Transverse colon (tissue), 4 donors: ENCODE measurements at regions not wholly inside any gene's neighbourhood (a gene's known extent, or its start where the extent isn't known, plus 50 kb on each side); places are given as distances from the start of the nearest gene placed in this dataset.
A peak's percentile ranks its signal among the peaks of the same experiment; 100 is the strongest.

Source experiments
- DNase-seq: peaks from one replicate; pipeline ENCODE4 v3.0.0-alpha.2; 2019
- H3K27ac ChIP-seq, 4 donors: fragments of 200-600 bp; sonication (generic); 2 replicates each; pipeline ENCODE4 v1.5.1; 2016 to 2018; ENCODE audit warnings: inconsistent platforms in 4 of 4
- H3K27me3 ChIP-seq: fragments of 200-600 bp; sonication (generic); 2 replicates; pipeline ENCODE4 v1.5.1; 2017; ENCODE audit warnings: inconsistent platforms
- H3K36me3 ChIP-seq, 4 donors: fragments of 200-600 bp; sonication (generic); 2 replicates each; pipeline ENCODE4 v1.5.1; 2017 to 2019; ENCODE audit warnings: inconsistent platforms in 4 of 4
- H3K4me1 ChIP-seq, 4 donors: fragments of 200-600 bp; sonication (generic); 2 replicates each; pipeline ENCODE4 v1.5.1; 2017 to 2020; ENCODE audit warnings: inconsistent platforms in 4 of 4
- H3K4me3 ChIP-seq, 4 donors: fragments of 200-600 bp; sonication (generic); 1 replicate in 1 of 4; 2 replicates in 3 of 4; pipeline versions ENCODE4 v1.5.1 to v1.6.1; 2017 to 2019; ENCODE audit warnings: inconsistent platforms in 4 of 4
- H3K9me3 ChIP-seq, 2 donors: fragments of 200-600 bp; sonication (generic); 2 replicates each; pipeline ENCODE4 v1.5.1; 2017 to 2019; ENCODE audit warnings: inconsistent platforms in 2 of 2
- EP300 ChIP-seq: sonication (generic); formaldehyde crosslinking; IDR thresholded peaks from one replicate; pipeline ENCODE4 v1.6.1; 2017; ENCODE audit warnings: antibody characterized with exemption, low read depth
- POLR2A ChIP-seq: fragments of 450-650 bp; IDR thresholded peaks from one replicate; pipeline ENCODE4 v1.6.1; 2016; ENCODE audit warnings: antibody characterized with exemption, mild to moderate bottlenecking, moderate library complexity
- POLR2AphosphoS5 ChIP-seq, 3 donors: sonication (generic); formaldehyde crosslinking; IDR thresholded peaks; one replicate each; pipeline ENCODE4 v1.6.1; 2016; ENCODE audit warnings: antibody characterized with exemption in 3 of 3
- WGBS, 2 donors: methylation state at CpG; one replicate each; pipeline ENCODE4 v1.1.5; 2018; ENCODE audit warnings: low coverage in 1 of 2; 5-methylcytosine and 5-hydroxymethylcytosine counted together
- in situ Hi-C, 4 donors: fragments of 200-750 bp; cut with MboI; loops; one replicate each; pipeline versions ENCODE4 v1.15.0 to v1.15.1; 2017; ENCODE audit warnings: low sequenced_read_pairs in 3 of 4, low pct_ligation_motif_present in 1 of 4, low pct_unique_long_range_greater_than_20kb in 1 of 4
- intact Hi-C: fragments of 100-400 bp; cut with DNase I; formaldehyde crosslinking; loops from one replicate; pipeline ENCODE4 v1.15.1; 2023; ENCODE audit warnings: low total_unique reads
- TF ChIP-seq, protein P1 (sequence below), 5 experiments: fragments of 200-600 bp in 3 of 5; fragments of 450-650 bp in 2 of 5; sonication (generic) in 3 of 5; IDR thresholded peaks; 1 replicate in 2 of 5; 2 replicates in 3 of 5; pipeline ENCODE4 v1.5.1; 2016 to 2017; ENCODE audit warnings: antibody characterized with exemption in 5 of 5, inconsistent platforms in 3 of 5, mild to moderate bottlenecking in 2 of 5, moderate library complexity in 1 of 5

DNA sequence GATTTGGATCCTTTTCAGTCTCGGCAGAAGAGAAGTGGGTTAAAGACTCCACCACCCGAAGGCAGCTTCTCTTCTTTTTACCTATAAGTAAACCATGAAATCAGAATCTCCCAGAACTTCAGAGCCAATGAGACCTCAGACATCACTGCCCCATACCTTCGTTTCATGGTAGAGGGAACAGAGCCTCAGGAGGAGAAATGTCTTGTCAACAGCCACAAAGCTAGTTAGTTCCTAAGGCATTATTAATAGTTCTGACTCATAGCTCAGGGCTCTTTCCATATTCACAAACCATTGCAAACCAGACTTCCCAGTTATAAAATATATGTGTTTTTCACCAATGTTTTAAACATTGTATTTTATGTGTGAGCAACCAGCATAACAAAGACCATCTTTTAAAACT lies 118.7 kb upstream of the RIPOR2 start:
- Histone ChIP-seq H3K36me3 (no peaks in the 10 kb centered on the region), H3K27ac (peak overlapping the region in 3 of 4 donors; percentile 24 to 71 (median 47)), H3K4me1 (peaks cover 0 to 31% (median 3%) of the 10 kb centered on the region in 4 donors), H3K27me3 (no peaks in the 10 kb centered on the region), H3K4me3 (no peak overlapping the region), H3K9me3 (no peaks in the 10 kb centered on the region)
- TF ChIP-seq POLR2A (no peak), POLR2AphosphoS5 (IDR thresholded peaks at IDR 0.05) (no peak), EP300 (no peak)
- TF ChIP-seq, protein P1, sequence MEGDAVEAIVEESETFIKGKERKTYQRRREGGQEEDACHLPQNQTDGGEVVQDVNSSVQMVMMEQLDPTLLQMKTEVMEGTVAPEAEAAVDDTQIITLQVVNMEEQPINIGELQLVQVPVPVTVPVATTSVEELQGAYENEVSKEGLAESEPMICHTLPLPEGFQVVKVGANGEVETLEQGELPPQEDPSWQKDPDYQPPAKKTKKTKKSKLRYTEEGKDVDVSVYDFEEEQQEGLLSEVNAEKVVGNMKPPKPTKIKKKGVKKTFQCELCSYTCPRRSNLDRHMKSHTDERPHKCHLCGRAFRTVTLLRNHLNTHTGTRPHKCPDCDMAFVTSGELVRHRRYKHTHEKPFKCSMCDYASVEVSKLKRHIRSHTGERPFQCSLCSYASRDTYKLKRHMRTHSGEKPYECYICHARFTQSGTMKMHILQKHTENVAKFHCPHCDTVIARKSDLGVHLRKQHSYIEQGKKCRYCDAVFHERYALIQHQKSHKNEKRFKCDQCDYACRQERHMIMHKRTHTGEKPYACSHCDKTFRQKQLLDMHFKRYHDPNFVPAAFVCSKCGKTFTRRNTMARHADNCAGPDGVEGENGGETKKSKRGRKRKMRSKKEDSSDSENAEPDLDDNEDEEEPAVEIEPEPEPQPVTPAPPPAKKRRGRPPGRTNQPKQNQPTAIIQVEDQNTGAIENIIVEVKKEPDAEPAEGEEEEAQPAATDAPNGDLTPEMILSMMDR (IDR thresholded peaks at IDR 0.05): no peak
- intact Hi-C loops: no loop called here
- WGBS, 2 donors: 65 to 80% methylated on average over 1 to 3 of the region's 3 CpGs
- in situ Hi-C loops: no loop called here
- no peak for DNase-seq

DNA sequence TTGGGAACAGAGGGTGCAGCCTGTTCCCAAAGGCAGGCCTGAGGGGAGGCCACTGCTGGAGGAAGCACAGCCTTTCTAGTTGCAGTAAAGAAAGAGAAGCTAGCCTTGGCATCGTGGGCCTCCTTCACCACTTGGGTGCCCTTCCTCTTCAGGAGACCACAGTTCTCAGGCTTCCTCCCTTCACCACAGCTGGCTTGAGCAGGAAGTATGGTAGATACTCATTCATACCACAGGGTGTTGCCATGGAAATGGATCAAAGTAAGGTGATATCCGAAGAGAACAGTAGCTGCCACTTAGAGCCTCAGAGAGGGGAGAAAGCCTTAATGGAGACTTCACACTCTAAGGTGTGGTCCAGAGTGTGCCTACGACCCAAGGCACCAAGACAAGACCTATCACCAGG lies 120.4 kb upstream of the RIPOR2 start:
- in situ Hi-C loops (no loop called here), intact Hi-C loops (no loop called here)
- Histone ChIP-seq H3K4me1 (peaks cover 0 to 20% (median 0%) of the 10 kb centered on the region in 4 donors), H3K9me3 (no peaks in the 10 kb centered on the region), H3K27me3 (no peaks in the 10 kb centered on the region), H3K36me3 (no peaks in the 10 kb centered on the region), H3K27ac (no peak overlapping the region), H3K4me3 (no peak overlapping the region)
- 62 to 66% methylated on average over 2 to 3 of the region's 3 CpGs for WGBS, 2 donors
- peak; percentile 28 for DNase-seq
- TF ChIP-seq, protein P1 (IDR thresholded peaks at IDR 0.05): no peak
- TF ChIP-seq EP300: no peak
- no peak for TF ChIP-seq POLR2AphosphoS5 (IDR thresholded peaks at IDR 0.05)
- TF ChIP-seq POLR2A: no peak

DNA sequence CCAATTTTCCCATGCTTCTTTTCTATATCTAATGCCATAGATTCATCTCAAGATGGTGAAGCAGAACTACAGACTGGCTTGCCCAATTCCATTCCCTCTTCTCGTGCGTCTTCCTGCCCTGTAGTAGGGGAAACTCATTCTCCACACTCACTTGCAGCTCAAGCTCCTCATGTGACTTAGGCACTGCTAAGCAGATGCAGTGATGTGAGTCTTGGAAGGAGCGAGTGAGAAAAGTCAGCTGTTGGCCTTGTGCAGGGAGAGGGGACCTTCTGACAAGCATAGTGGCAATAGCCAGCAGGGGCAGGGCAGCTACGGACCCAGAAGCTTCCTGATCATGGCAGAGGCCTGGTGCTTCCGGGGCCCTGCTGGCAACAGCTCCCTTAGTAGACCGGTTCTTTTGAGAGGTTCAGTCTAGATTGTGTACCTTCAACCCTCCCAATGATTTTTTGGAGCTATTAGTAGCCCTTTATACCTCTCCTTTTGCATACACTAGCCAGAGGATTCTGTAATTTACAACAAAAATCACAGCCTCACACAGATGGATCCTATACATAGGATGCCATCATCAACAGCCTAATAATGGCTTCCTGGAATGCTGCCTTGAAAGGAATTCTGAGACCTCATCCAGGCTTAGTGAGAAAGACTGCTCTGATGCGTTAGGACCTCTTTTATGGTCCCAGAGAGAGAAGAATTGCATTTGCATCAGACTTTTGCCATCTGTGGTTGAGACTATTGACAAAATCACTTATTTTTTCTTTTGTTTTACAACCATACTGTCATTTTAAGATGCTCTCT lies 121.5 kb upstream of the RIPOR2 start:
- in situ Hi-C loops (no loop called here), intact Hi-C loops (no loop called here)
- TF ChIP-seq POLR2AphosphoS5 (IDR thresholded peaks at IDR 0.05) (no peak), EP300 (no peak), POLR2A (no peak)
- TF ChIP-seq, protein P1 (IDR thresholded peaks at IDR 0.05): no peak
- WGBS, 2 donors: 68 to 87% methylated on average over 3 to 7 of the region's 7 CpGs
- Histone ChIP-seq H3K4me1 (peaks cover 0 to 9% (median 0%) of the 10 kb centered on the region in 4 donors), H3K27me3 (no peaks in the 10 kb centered on the region), H3K27ac (no peak overlapping the region), H3K4me3 (no peak overlapping the region), H3K9me3 (no peaks in the 10 kb centered on the region), H3K36me3 (no peaks in the 10 kb centered on the region)
- DNase-seq: no peak

DNA sequence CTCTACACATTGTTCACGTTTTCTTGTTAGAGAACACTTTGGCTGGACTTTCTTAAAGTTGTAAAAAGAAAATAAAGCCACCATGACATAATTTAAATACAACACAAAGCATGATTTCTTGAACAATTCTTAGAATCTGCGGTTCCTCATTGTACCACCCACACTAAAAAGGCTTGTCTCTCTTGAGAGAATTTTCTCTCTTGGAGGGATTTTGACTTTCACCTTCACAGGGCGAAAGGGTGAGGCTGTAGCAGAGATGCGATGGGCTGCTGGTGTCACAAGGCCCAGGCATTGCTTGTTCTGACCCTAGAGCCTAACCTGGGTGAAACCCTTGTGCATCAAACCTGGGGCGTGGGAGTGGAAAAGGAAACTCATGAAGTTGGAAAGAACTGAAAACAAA lies 122.7 kb upstream of the RIPOR2 start:
- peaks cover 0 to 9% (median 0%) of the 10 kb centered on the region in 4 donors for H3K4me1 ChIP-seq
- intact Hi-C loops (no loop called here), in situ Hi-C loops (no loop called here)
- no peaks in the 10 kb centered on the region for H3K27me3 ChIP-seq
- TF ChIP-seq EP300: no peak
- TF ChIP-seq POLR2AphosphoS5 (IDR thresholded peaks at IDR 0.05): no peak
- no peak for TF ChIP-seq POLR2A
- TF ChIP-seq, protein P1 (IDR thresholded peaks at IDR 0.05): no peak
- no peak overlapping the region for H3K27ac ChIP-seq
- no peak overlapping the region for H3K4me3 ChIP-seq
- WGBS, 2 donors: 81 to 86% methylated on average over 5 of the region's 5 CpGs
- no peaks in the 10 kb centered on the region for H3K36me3 ChIP-seq
- H3K9me3 ChIP-seq: no peaks in the 10 kb centered on the region
- no peak for DNase-seq
